ENCODE measurements at regions not wholly inside any gene's neighbourhood (a gene's known extent, or its start where the extent isn't known, plus 50 kb on each side); places are given as distances from the start of the nearest gene placed in this dataset.

DNA sequence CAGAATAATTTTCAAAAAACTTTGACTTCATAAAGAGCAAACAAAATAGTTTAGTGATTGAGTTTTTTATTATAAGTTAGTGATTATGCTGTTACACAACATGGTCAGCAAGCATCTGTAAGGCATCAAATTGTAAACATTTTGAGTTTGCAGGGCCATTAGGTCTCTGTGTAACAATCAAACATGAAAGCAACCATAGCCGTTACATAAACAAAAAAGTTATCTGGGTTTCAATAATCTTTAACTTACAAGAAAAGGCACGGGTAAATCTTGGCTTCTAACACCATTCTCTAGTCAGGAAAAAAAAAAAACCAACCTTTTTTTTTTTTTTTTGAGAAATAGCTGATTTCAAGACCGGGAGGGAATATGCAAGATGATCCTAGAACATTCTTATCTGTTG is 1941.1 kb downstream of the PCDH7 start (continued):
- TF ChIP-seq, protein P1, sequence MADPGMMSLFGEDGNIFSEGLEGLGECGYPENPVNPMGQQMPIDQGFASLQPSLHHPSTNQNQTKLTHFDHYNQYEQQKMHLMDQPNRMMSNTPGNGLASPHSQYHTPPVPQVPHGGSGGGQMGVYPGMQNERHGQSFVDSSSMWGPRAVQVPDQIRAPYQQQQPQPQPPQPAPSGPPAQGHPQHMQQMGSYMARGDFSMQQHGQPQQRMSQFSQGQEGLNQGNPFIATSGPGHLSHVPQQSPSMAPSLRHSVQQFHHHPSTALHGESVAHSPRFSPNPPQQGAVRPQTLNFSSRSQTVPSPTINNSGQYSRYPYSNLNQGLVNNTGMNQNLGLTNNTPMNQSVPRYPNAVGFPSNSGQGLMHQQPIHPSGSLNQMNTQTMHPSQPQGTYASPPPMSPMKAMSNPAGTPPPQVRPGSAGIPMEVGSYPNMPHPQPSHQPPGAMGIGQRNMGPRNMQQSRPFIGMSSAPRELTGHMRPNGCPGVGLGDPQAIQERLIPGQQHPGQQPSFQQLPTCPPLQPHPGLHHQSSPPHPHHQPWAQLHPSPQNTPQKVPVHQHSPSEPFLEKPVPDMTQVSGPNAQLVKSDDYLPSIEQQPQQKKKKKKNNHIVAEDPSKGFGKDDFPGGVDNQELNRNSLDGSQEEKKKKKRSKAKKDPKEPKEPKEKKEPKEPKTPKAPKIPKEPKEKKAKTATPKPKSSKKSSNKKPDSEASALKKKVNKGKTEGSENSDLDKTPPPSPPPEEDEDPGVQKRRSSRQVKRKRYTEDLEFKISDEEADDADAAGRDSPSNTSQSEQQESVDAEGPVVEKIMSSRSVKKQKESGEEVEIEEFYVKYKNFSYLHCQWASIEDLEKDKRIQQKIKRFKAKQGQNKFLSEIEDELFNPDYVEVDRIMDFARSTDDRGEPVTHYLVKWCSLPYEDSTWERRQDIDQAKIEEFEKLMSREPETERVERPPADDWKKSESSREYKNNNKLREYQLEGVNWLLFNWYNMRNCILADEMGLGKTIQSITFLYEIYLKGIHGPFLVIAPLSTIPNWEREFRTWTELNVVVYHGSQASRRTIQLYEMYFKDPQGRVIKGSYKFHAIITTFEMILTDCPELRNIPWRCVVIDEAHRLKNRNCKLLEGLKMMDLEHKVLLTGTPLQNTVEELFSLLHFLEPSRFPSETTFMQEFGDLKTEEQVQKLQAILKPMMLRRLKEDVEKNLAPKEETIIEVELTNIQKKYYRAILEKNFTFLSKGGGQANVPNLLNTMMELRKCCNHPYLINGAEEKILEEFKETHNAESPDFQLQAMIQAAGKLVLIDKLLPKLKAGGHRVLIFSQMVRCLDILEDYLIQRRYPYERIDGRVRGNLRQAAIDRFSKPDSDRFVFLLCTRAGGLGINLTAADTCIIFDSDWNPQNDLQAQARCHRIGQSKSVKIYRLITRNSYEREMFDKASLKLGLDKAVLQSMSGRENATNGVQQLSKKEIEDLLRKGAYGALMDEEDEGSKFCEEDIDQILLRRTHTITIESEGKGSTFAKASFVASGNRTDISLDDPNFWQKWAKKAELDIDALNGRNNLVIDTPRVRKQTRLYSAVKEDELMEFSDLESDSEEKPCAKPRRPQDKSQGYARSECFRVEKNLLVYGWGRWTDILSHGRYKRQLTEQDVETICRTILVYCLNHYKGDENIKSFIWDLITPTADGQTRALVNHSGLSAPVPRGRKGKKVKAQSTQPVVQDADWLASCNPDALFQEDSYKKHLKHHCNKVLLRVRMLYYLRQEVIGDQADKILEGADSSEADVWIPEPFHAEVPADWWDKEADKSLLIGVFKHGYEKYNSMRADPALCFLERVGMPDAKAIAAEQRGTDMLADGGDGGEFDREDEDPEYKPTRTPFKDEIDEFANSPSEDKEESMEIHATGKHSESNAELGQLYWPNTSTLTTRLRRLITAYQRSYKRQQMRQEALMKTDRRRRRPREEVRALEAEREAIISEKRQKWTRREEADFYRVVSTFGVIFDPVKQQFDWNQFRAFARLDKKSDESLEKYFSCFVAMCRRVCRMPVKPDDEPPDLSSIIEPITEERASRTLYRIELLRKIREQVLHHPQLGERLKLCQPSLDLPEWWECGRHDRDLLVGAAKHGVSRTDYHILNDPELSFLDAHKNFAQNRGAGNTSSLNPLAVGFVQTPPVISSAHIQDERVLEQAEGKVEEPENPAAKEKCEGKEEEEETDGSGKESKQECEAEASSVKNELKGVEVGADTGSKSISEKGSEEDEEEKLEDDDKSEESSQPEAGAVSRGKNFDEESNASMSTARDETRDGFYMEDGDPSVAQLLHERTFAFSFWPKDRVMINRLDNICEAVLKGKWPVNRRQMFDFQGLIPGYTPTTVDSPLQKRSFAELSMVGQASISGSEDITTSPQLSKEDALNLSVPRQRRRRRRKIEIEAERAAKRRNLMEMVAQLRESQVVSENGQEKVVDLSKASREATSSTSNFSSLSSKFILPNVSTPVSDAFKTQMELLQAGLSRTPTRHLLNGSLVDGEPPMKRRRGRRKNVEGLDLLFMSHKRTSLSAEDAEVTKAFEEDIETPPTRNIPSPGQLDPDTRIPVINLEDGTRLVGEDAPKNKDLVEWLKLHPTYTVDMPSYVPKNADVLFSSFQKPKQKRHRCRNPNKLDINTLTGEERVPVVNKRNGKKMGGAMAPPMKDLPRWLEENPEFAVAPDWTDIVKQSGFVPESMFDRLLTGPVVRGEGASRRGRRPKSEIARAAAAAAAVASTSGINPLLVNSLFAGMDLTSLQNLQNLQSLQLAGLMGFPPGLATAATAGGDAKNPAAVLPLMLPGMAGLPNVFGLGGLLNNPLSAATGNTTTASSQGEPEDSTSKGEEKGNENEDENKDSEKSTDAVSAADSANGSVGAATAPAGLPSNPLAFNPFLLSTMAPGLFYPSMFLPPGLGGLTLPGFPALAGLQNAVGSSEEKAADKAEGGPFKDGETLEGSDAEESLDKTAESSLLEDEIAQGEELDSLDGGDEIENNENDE (IDR thresholded peaks at IDR 0.05; ENCODE audit: insufficient replicate concordance, low read length), result no peak
- no peak for TF ChIP-seq RFX5 (IDR thresholded peaks at IDR 0.05; ENCODE audit: borderline replicate concordance, low read depth, low read length)
- TF ChIP-seq, protein P2, sequence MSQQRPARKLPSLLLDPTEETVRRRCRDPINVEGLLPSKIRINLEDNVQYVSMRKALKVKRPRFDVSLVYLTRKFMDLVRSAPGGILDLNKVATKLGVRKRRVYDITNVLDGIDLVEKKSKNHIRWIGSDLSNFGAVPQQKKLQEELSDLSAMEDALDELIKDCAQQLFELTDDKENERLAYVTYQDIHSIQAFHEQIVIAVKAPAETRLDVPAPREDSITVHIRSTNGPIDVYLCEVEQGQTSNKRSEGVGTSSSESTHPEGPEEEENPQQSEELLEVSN (IDR thresholded peaks at IDR 0.05), result no peak
- no peak for TF ChIP-seq SIX5 (IDR thresholded peaks at IDR 0.05; ENCODE audit: low read depth, low read length)
- TF ChIP-seq HDAC6 (IDR thresholded peaks at IDR 0.05; ENCODE audit: low read depth, low read length), result no peak
- TF ChIP-seq, protein P3, sequence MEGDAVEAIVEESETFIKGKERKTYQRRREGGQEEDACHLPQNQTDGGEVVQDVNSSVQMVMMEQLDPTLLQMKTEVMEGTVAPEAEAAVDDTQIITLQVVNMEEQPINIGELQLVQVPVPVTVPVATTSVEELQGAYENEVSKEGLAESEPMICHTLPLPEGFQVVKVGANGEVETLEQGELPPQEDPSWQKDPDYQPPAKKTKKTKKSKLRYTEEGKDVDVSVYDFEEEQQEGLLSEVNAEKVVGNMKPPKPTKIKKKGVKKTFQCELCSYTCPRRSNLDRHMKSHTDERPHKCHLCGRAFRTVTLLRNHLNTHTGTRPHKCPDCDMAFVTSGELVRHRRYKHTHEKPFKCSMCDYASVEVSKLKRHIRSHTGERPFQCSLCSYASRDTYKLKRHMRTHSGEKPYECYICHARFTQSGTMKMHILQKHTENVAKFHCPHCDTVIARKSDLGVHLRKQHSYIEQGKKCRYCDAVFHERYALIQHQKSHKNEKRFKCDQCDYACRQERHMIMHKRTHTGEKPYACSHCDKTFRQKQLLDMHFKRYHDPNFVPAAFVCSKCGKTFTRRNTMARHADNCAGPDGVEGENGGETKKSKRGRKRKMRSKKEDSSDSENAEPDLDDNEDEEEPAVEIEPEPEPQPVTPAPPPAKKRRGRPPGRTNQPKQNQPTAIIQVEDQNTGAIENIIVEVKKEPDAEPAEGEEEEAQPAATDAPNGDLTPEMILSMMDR (IDR thresholded peaks at IDR 0.05; ENCODE audit: control extremely low read depth in 1 of 3, insufficient read depth in 1 of 3, low read depth in 1 of 3, low read length in 3 of 3), result no peak
